Inferior parietal cortex (tissue), 1 donor: ENCODE measurements at regions not wholly inside any gene's neighbourhood (a gene's known extent, or its start where the extent isn't known, plus 50 kb on each side); places are given as distances from the start of the nearest gene placed in this dataset.
"Not testable (repeated sequence)": the region's sequence is repeated elsewhere in the genome, so short reads cannot be mapped to it uniquely, and the experiment has no call there.

ENCODE experiments used
- DNase-seq: peaks from one replicate; pipeline ENCODE4 v3.0.0-alpha.2; 2016; ENCODE audit errors: extremely low spot score

DNA sequence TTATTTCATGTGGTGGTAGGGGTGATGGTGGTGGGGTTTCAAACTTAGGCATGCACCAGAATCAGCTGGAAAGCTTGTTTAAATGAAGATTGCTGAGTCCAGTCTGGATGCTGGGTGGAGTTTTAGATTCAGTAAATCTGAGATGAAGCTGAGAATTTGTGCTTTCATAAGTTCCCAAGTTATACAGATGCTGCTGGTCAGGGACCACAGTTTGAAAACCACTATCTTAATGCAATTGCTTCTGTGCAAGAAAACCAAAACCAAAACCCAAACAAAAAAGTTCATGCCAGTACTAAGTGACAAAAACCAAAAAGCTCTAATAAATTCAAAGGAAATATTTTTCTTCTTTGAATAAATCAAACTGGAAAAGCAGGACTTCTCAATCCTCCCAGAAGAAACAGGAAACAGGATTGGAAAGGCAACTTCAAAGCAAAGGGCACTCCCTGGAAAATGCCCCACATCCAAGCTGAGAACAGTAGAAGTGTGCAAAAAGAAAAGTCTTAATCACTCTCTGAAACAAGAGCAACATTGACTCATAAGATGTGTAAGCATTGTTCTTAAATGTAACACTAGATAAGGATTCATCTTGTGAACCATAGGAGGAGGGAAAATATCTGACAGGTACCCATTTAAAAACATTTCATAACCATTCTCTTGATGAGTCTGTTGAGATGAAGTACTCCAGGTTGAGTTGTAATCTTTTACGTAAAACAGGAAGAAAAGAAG lies 481.5 kb upstream of the HSF2 start:
- DNase-seq = no peak

DNA sequence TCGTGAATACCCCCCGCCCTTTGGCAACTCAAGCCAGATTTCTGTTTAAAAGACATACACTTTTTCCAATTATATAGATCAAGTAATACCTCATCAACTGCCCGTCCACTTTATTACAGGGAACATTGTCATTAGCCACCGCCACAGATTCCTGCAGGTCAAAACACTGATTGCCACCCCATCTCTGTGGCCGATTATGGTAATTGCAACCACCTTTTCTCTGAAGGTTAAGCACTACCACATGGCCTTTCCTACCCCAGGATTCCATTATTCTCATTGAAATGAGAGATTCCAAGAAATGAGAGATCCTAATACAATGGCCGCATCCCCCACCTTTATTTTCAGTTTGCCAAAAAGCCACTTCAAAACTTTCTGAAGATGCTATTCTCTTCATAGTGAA lies 478.8 kb upstream of the HSF2 start:
- DNase-seq = no peak

DNA sequence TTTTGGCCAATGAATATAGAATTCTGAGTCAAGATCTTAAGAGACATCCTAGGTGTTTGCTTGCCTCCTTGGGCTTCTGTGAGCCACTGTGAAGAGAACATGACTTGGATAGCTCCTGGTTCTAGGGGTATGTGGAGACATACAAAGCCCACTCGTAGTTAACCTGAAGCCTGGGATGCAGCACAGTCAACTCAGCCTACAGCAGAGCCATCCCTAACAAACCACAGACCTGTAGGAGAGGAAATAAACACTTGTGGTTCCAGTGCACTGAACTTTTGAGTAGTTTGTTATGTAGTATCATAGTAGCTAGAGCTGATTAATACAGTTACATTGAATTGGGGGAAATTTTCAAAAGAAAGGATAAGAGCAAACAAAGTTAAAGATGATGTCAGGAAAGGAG lies 474.4 kb upstream of the HSF2 start:
- no peak for DNase-seq

DNA sequence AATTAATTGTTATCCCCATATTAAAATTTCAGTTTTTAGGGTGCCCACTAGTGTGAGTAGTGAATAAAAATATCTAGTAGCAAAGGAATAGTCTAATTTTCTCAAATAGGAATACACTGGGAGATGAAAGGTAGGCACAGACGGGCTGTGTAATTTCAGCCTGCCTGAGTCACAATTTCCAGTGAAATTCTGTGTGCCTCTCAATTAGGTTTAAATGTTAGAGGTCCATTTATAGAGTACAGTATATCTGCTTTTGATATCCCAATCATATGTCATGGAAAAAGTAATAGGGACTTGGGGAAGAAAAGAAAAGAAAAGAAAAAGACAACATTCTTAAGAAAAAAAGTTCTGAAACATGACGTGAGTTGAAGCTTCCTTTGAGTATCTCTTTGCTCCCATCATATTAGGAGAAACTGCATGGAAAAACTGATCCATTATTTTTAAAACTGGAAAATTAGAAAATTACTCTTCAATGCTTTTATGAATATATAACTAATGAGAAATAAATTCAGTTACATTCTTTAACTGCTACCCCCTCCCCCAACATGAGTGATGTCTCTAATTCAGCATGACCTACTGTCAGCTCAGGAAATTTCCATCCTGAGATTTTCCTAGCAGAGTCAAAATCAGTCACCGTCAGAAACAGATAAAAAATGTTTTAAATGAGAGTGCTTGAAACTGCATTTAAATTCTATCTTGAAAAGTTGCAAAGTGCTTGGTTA lies 473.8 kb upstream of the HSF2 start:
- no peak for DNase-seq

DNA sequence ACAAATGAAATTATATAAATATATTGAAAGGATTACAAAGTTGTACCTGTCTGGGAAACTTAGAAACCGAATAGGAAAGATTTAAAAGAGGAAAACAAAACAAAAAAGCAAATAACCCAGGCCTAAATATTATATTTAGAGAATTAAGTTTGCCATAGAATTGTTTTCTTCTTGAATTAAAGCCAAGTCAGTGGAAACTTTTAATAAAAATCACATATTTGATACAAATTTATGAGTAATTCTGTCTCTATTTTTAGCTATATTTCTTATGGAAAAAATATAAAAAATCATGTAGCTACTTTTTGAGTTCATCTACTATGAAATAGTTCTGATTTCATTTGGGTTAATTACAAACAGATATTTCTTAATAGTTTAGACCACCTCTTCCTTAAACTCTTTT lies 470.2 kb upstream of the HSF2 start:
- DNase-seq = no peak

DNA sequence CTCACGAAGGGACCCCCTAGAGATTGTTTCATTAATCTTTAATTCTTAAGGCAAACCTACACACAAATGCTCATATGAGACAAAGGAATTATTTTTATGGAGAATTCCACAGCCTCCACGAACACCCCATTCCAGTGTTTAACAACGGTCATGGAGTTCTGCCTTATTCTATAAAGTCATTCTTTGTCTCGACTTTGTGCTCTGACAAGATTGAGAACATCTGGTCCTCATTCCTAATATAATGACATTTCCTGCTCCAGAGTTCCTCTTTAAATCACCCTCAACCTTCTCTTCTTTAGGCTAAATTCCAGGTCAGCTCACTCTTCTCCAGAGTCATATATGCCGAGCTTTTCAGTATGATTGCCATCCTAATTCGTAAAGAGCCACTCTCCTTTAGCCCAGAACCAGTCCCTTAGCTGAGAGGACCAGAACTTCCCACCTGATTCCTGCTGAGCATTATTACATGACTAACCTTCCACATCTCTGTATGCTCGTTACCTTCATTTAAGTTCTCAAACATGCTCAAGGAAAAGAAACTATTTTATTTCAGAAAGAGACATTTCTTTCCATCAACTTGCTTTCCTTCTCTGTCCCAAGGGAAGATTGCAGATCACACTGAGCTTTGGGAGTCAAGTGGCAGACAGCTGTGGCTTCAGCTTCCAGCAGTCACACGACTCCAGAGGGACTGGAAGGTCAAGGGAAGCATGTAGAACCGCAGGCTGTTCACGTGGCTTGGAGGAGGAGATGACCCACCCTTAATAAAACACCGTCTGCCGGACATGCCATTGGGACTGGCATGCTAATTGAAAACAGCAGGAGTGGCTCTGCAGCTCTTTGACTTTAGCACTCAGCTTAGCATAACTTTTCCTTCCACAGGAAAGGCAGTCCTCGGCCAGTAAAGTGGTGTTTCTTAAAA lies 467.1 kb upstream of the HSF2 start:
- no peak for DNase-seq

DNA sequence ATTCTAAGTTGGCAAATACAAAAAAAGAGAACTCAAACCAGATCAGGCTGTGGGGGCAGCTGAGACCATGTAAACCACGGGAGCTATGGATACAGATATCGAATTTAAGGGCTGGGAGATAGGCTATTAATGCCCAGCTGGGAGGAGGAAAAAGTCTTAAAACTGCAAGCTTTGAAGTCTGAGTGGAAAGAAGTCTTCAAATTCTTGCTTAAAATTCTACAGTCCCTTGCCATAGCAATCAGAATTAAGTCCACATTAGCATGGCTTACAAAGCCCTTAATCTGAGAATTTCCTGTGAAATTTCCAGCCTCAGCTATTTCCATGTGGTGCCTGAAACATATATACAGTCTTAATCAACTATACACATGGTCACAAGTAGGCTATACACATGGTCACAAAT lies 465.0 kb upstream of the HSF2 start:
- no peak for DNase-seq

DNA sequence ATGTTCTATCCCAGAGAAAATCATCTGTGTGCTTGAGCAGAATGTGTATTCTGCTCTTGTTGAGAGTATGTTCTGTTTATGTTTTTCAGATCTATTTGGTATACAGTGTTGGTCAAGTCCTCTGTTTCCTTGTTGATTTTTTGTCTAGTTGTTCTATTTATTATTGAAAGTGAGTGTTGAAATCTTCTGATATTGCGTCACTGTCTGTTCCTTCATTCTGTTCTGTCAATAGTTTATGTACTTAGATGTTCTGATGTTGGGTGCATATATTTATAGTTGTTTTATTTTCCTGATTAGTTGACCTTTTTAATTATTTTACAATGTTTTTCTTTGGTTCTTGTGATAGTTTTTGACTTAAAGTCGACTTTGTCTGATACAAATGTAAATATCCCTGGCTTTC lies 458.7 kb upstream of the HSF2 start:
- DNase-seq = no peak

DNA sequence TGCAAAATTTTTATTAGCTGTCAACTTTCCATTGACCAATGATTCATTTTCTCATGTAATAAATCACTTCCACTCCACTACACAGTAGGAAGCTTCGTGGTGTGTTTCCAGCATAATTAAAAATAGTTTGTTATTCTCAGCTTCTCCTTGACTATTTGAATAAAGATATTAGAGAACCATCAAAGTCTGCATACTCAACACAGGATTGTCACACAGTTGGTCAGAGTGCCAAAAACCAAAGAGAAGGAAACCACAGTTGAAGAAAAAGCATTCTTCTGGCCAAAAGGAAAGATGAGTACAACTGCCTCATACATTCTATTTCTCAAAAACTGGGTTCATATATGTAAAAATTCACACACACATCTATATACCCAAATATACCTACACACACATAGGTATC lies 455.1 kb upstream of the HSF2 start:
- DNase-seq = no peak

DNA sequence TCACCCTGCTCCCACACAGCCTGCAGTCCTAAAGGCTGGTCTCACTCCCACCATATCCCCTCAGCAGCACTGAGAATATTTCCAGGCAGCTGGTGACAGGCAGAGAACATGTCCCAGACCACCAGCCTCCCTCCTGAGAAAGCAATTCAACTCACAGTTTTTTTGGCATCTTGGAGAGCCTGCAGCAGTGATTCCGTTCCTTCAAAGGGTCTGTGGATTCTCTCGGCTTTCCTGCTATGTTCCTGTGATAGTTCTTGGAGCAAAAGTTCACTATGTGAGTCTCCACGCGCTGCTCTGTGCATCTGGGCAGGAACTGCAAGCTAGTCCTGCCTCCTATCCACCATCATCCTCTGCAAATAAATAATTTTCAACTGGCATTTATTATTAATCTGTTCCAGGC lies 448.3 kb upstream of the HSF2 start:
- DNase-seq = no peak

DNA sequence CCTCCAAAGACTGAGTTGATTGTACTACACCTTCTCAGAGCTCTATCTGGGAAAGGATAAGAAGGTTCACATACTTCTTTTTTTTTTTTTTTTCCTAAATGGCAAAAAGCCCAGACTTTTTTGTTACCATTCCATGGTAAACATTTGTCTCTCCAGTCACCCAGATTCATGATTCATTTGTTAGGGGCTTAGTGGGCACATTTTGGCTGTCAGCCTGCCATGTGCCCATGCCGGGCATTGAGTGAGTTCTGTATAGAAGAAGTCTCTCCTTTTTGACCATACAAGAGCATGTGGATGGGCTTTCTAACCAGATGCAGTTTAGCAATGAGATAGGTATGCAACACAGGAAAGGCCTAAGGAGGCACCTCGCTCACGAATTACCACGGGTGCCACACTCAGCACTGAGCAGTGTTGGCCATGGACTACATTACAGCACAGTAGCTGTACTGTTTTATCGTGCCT lies 447.5 kb upstream of the HSF2 start:
- no peak for DNase-seq

DNA sequence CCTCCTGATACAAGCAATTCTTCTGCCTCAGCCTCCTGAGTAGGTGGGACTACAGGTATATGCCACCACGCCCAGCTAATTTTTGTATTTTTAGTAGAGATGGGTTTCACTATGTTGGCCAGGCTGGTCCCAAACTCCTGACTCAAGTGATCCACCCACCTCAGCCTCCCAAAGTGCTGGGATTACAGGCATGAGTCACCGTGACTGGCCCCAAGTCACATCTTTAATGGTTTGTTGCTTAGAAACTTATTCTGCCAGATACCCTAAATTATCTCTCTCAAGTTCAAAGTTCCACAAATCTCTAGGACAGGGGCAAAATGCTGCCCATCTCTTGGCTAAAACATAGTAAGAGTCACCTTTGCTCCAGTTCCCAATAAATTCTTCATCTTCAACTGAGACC lies 444.1 kb upstream of the HSF2 start:
- DNase-seq = not testable (repeated sequence)

DNA sequence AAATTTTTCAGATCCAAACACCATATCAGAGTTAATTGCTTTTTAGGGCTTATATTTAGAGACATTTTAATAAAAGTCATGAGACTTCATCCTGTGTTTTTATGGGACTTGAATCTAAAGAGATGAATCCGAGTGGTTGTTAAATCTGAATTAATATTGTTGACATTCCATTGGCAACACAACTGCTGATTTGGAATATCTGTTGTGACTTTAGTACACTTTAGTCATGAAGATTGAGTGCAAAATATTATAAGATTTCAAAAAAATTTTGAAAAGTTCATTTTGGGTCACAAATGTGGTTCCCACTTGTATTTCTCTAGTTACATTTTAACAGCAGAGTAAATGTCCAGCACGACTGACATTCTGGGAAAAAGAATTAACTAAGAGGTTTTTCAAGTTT lies 442.7 kb upstream of the HSF2 start:
- no peak for DNase-seq

DNA sequence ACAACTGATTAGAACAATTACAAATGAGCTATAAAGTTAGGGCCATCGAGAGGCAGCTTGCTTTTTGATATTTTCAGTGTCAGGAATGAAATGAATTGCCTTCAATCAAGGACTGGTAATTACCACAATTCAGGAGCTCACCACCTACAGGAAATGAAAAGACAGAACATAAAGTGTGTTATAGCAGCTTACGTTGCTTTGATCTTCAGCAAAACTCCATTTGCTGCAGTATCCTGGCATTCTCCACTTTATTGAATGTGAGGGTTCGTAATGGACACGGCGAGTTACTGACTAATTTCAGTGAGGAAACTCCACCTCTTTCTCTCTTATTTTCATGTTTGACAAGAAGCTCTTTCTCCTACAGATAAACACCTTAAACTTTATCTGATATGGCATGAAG lies 440.0 kb upstream of the HSF2 start:
- DNase-seq = no peak

DNA sequence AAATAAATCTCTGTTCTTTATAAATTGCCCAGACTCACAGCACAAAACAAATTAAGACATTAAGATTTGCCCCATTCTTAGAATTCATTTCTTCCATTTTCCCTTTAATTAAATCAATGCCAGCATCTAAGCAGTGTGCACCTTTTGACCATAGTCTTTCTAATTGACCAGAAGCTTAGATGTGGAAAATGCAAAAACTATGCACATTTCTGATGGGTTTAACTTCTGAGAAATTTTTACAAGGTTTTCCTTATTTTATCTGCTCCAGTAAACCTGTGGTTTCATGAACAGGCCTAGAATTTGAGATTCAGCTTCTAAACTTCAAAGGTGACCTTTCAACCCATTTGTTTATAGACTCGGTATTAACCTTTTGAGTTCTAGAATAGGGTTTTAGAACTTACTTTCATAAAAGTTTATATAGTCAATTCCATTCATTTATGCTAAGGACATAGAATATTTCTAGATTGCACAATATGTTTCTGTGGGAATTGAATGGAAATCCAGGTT lies 437.8 kb upstream of the HSF2 start:
- no peak for DNase-seq

DNA sequence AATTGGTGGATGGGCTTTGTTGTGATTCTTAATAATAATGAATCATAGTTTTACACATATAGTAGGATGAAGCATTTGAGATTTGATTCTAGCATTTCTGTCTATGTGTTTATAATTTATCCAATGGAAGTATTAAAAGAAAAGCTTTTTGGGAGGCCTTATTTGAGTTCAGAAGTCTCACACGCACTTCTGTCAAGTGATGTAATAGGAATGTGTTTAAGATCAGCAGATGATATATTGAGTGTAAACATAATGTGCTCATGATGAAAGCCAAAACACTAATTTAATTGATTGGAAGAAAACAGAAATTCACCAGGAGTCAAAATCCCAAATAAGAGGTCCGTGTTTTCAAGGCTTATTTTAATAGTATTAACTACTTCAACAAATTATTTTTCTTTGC lies 435.6 kb upstream of the HSF2 start:
- DNase-seq = no peak

DNA sequence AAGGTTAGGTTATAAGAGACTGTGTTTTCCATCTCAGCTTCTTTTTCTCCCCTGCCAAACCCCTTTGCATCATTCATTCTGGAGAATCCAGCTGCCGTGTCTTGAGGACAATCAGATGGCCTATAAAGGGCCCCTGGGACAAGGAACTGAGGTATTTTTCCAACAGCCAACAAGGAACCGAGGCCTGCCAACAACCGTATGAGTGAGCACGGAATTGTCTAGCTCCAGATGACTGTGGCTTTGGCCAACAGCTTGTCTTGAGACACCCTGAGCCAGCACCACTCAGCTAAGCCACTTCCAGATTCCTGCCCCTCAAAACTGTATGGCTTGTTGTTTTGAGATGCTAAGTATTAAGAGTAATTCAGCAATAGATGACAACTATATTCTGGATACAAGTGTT lies 433.7 kb upstream of the HSF2 start:
- DNase-seq = no peak

DNA sequence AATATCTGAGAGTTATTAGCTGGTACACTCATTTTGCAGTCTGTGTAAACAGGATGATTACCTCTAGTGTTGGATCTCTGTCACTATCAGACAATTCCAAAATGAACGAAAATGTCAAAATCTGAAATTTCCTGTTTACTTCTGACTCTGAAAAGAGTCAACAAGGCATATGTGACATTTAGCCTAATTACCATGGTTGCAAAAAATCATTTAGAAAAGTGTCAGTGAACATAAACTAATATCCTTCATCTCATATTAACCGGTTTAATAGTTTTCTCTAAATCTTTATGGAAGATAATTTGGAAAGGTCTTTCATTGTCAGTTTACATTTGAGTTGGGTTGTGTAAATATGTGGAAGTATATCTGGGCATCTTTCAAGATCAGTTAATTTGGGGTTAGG lies 431.8 kb upstream of the HSF2 start:
- no peak for DNase-seq

DNA sequence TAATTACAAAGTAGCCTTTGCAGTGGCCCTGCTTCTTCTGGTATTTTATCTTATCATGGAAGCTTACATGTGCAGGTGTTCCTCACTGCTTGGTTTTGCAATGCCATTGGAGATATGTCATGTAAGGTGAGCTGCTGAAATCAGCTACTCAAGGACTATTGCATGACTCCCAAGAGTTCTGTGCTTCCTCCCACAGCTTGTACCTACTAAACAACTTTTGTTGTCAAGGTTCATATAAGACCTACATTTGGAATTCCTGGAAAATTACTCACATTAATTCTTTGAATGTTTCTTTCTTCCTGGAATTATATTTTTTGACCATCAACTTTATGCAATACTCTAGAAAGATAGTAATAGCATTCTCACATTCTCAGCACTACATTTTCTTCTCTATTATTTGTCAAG lies 427.5 kb upstream of the HSF2 start:
- DNase-seq = no peak

DNA sequence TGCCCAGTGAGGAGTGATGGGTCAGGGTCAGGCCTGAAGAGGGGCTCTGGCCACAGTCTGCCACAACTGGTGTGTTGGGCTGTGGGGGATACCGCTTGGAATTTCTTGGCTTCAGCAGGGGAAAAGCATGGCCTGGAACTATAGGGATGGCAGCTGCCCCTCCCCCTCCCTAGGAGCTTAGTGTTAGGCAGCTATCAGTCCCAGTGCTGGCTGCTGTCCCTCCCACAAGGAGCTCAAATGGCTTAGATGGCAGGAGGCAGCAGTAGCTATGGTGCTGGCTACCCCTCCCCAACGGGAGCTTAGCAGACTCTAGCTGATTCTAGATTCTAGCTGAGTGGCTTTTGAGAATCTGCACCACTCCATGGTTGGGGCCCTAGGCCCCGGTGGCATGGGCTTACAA lies 414.5 kb upstream of the HSF2 start:
- no peak for DNase-seq

DNA sequence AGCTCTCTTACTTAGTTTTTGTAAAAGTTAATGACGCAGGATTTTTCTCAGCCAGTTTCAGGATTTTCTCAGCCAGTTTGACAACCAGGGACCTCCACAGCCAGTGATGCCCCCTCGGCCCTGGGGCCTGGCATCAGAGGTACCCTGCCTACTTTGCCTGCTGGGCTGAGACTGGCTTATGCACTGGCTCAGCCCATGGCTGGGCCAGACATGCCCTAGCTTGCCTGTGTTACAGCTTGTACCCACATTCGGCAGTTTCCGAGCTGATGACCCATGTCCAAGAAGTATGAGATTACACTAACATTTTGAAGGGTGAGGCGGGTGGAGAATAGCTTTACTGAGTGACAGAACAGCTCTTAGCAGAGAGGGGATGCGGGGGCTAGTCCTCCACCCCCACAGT lies 406.1 kb upstream of the HSF2 start:
- no peak for DNase-seq

DNA sequence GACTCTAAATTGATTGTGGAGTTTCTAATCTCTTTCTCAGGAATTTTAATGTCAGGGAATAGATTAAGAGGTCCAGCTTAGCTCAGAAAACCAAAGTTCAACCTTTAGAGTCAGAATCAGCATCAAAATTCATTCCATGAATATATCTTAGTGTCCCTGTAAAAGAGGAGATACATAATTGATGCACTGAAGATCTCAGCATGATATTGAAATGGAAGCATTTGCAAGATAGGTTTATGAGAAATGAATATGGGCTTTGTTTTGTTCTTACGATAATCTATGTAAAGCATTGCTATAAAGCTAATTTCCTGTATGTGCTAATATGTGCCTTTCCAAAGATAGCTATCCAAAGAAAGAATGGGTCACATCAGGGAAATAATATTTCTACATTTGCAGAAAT lies 404.5 kb upstream of the HSF2 start:
- DNase-seq = no peak
